Lung (tissue), 11 donors: ENCODE measurements at regions not wholly inside any gene's neighbourhood (a gene's known extent, or its start where the extent isn't known, plus 50 kb on each side); places are given as distances from the start of the nearest gene placed in this dataset.

Source experiments
- ATAC-seq: fragments of 200-7000 bp; cut with Tn5 transposase; one replicate; pipeline ENCODE4 v1.9.1; 2020; ENCODE audit warnings: moderate number of reproducible peaks; ENCODE audit not compliant: insufficient read depth, low FRiP score
- DNase-seq, 3 donors: peaks; one replicate each; pipeline ENCODE4 v3.0.0-alpha.2; 2013 to 2017
- H3K27ac ChIP-seq, 2 donors: one replicate each; pipeline ENCODE4 v1.5.1; 2013; ENCODE audit warnings: mild to moderate bottlenecking in 2 of 2, moderate library complexity in 2 of 2, control low read depth in 1 of 2, inconsistent platforms in 1 of 2, low read depth in 1 of 2, low read length in 1 of 2
- H3K27me3 ChIP-seq, 3 donors: one replicate each; pipeline ENCODE4 v1.5.1; 2013; ENCODE audit warnings: low read length in 2 of 3; ENCODE audit not compliant: control insufficient read depth in 3 of 3, insufficient read depth in 3 of 3
- H3K36me3 ChIP-seq, 4 donors: one replicate each; pipeline ENCODE4 v1.5.1; 2013; ENCODE audit warnings: low read length in 4 of 4, mild to moderate bottlenecking in 1 of 4, moderate library complexity in 1 of 4; ENCODE audit not compliant: control insufficient read depth in 4 of 4, insufficient read depth in 4 of 4
- H3K4me1 ChIP-seq, 5 donors: one replicate each; pipeline ENCODE4 v1.5.1; 2013; ENCODE audit warnings: low read length in 5 of 5, mild to moderate bottlenecking in 2 of 5, moderate library complexity in 1 of 5; ENCODE audit not compliant: control insufficient read depth in 5 of 5, insufficient read depth in 5 of 5
- H3K4me3 ChIP-seq: one replicate; pipeline ENCODE4 v1.5.1; 2013; ENCODE audit warnings: mild to moderate bottlenecking, control low read depth, moderate library complexity
- H3K9ac ChIP-seq, 2 donors: one replicate each; pipeline ENCODE4 v1.5.1; 2013; ENCODE audit warnings: low read length in 2 of 2, control low read depth in 1 of 2; ENCODE audit not compliant: insufficient read depth in 1 of 2
- H3K9me3 ChIP-seq, 4 donors: one replicate each; pipeline ENCODE4 v1.5.1; 2013; ENCODE audit warnings: low read length in 3 of 4, mild to moderate bottlenecking in 1 of 4, moderate library complexity in 1 of 4; ENCODE audit not compliant: control insufficient read depth in 4 of 4, insufficient read depth in 3 of 4
- WGBS, 2 donors: extraction: QIAGEN DNeasy Blood & Tissue Kit; methylation state at CpG; one replicate each; pipeline ENCODE4 v1.1.7; 2013; 5-methylcytosine and 5-hydroxymethylcytosine counted together
- TF ChIP-seq, protein P1 (sequence below): IDR thresholded peaks from 2 replicates; pipeline ENCODE4 v1.5.1; 2012; ENCODE audit warnings: mild to moderate bottlenecking; ENCODE audit errors: control extremely low read depth, extremely low read depth
- donor health status: control.
- donor health status: control.
- donor health status: Bipolar disorder and iron deficiency.
- donor health status: healthy.
- donor health status: DM: yes; HTN: yes; CAD: no.

DNA sequence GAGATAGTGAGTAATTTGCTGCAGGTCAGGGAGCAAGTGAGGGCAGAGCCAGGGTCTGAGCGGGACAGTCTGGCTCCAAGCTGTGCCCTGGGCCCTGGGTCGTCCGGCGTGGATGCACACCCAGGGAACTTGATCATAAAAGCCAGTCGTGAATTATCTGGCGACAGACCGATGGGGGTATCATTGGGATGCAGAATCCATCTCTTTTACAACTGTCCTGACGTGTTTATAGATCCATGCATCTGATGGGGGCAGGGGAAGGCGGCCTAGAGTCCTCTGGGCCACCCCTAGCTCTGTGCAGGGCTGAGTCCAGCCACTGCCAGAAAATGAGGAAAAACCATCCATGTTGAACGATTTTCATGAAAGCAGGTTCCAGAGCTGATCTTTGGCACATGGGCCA lies 332.8 kb downstream of the C16orf95 start:
- no peak for ATAC-seq
- Histone ChIP-seq H3K27ac (no peak overlapping the region), H3K4me3 (no peak overlapping the region), H3K9ac (no peak overlapping the region), H3K27me3 (no peaks in the 10 kb centered on the region), H3K36me3 (no peaks in the 10 kb centered on the region), H3K4me1 (no peaks in the 10 kb centered on the region), H3K9me3 (no peaks in the 10 kb centered on the region)
- DNase-seq = no peak
- 88 to 92% methylated on average over 10 of the region's 10 CpGs for WGBS, 2 donors
- TF ChIP-seq, protein P1, sequence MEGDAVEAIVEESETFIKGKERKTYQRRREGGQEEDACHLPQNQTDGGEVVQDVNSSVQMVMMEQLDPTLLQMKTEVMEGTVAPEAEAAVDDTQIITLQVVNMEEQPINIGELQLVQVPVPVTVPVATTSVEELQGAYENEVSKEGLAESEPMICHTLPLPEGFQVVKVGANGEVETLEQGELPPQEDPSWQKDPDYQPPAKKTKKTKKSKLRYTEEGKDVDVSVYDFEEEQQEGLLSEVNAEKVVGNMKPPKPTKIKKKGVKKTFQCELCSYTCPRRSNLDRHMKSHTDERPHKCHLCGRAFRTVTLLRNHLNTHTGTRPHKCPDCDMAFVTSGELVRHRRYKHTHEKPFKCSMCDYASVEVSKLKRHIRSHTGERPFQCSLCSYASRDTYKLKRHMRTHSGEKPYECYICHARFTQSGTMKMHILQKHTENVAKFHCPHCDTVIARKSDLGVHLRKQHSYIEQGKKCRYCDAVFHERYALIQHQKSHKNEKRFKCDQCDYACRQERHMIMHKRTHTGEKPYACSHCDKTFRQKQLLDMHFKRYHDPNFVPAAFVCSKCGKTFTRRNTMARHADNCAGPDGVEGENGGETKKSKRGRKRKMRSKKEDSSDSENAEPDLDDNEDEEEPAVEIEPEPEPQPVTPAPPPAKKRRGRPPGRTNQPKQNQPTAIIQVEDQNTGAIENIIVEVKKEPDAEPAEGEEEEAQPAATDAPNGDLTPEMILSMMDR = no peak

DNA sequence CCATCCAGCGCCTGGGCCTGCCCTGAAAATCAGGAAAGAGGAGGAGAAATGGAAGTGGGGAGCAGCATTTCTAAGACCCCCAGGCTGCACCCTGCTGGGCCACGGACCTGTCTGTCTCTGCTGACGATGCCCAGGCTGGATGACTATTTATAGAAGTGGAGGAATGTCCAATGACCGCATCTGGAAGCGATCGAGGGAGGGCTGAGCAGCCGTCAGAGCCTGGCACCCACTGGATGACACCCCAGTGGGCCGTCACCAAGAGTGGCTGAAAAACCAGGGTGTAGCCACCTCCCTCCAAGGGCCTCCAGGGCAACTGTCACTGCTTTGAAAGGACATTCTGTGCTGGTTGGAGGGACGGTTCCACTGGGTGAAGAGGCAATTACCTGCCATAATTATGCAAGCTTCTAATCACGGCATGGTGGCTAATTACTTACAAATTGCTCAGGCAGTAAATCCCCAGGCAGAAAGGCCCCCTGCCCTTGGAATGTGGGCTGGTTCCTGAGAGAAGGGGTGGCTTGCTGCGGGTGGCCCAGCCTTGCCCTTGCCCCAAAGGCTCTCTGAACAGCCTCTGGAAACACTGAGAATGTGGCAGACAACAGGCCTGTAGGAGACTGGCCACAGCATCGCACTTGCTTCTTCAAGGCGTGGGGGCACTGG lies 332.1 kb downstream of the C16orf95 start:
- Histone ChIP-seq H3K9me3 (no peaks in the 10 kb centered on the region), H3K4me3 (no peak overlapping the region), H3K9ac (no peak overlapping the region), H3K27ac (peak overlapping the region in 1 of 2 donors; percentile 49), H3K27me3 (no peaks in the 10 kb centered on the region), H3K36me3 (no peaks in the 10 kb centered on the region), H3K4me1 (no peaks in the 10 kb centered on the region)
- TF ChIP-seq, protein P1 = no peak
- ATAC-seq = no peak
- 81 to 85% methylated on average over 13 of the region's 13 CpGs for WGBS, 2 donors
- DNase-seq = no peak

DNA sequence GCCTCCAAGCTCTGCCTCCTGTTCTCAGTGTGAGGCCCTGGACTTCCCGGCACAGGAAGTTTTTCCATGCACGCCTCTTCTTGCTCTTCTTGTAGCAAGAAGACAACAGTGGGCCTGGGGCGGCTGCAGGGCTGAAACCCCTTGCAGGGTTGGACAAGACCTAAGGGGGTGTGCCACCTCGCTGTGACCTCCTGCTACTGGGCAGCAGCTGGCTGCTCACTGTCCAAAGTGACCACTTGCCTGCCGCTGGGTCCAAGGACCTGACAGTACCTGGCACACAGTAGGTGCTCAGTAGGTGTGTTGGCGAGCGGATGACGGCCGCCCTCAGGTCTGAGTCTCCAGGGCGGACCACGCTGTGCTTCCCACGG lies 331.6 kb downstream of the C16orf95 start:
- no peak for DNase-seq
- TF ChIP-seq, protein P1 = no peak
- H3K9ac ChIP-seq = no peak overlapping the region
- peak overlapping the region in 1 of 2 donors; percentile 49 for H3K27ac ChIP-seq
- no peaks in the 10 kb centered on the region for H3K4me1 ChIP-seq
- no peak overlapping the region for H3K4me3 ChIP-seq
- no peak for ATAC-seq
- H3K9me3 ChIP-seq = no peaks in the 10 kb centered on the region
- H3K36me3 ChIP-seq = no peaks in the 10 kb centered on the region
- 93 to 95% methylated on average over 12 of the region's 12 CpGs for WGBS, 2 donors
- no peaks in the 10 kb centered on the region for H3K27me3 ChIP-seq

DNA sequence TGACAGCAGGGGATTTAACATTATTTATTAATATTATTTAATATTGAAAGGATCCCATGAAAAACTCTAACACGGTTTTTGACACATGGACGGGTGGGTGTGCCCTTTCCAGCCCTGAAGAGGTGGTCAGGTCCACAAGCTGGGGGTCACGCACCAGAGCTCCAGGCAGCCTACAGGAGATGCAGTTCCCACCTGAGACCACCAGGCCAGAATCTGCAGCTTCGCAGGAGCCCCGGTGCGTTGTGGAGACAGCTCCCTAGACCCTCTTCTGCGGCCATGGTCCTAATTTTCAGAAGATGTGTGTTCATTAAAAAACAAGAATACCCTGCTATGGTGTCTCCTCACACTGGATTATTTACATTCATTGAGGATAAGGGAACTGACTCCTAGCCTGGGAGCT lies 331.1 kb downstream of the C16orf95 start:
- H3K27me3 ChIP-seq = no peaks in the 10 kb centered on the region
- no peak overlapping the region for H3K9ac ChIP-seq
- no peak overlapping the region for H3K27ac ChIP-seq
- no peak overlapping the region for H3K4me3 ChIP-seq
- no peaks in the 10 kb centered on the region for H3K36me3 ChIP-seq
- TF ChIP-seq, protein P1 = no peak
- 79 to 80% methylated on average over 7 of the region's 7 CpGs for WGBS, 2 donors
- ATAC-seq = no peak
- no peaks in the 10 kb centered on the region for H3K9me3 ChIP-seq
- H3K4me1 ChIP-seq = no peaks in the 10 kb centered on the region
- DNase-seq = no peak
